ENCODE measurements at regions not wholly inside any gene's neighbourhood (a gene's known extent, or its start where the extent isn't known, plus 50 kb on each side); places are given as distances from the start of the nearest gene placed in this dataset.

GRCh38 chr1:177656598-177656997 is 313.3 kb downstream of the SEC16B start:
- Histone ChIP-seq H2AFZ (no peak overlapping the region), H3F3A (ENCODE audit: insufficient read depth, low read depth) (no peaks in the 10 kb centered on the region), H3K27me3 (ENCODE audit: insufficient read depth, low read depth) (no peaks in the 10 kb centered on the region), H3K9me3 (ENCODE audit: insufficient read depth, low read depth) (no peaks in the 10 kb centered on the region), H4K20me1 (ENCODE audit: insufficient read depth) (peaks cover 5% of the 10 kb centered on the region; the same call in 1 of the 2 replicates), H3K9me2 (ENCODE audit: insufficient read depth) (no peaks in the 10 kb centered on the region; the same call in 1 of the 2 replicates), H3K4me3 (no peak overlapping the region), H3K36me3 (ENCODE audit: low read depth) (no peaks in the 10 kb centered on the region), H3K4me2 (no peak overlapping the region), H3K79me2 (ENCODE audit: low read depth) (no peaks in the 10 kb centered on the region), H3K27ac (no peak overlapping the region), H3K4me1 (replicated peaks; ENCODE audit: insufficient read depth) (no peaks in the 10 kb centered on the region)
- no peak for DNase-seq
- no TSS peak for BruUV-seq (replicated peaks)
- intact Hi-C loops (cut with micrococcal nuclease; ENCODE audit: unreplicated experiment): no loop called here
- CTCF ChIA-PET: no interaction called here
- POLR2A ChIA-PET (ENCODE audit: unreplicated experiment): no interaction called here
- no peak for TF ChIP-seq EZH2 (IDR thresholded peaks at IDR 0.05; ENCODE audit: low read depth)
- TF ChIP-seq CTCF (conservative IDR thresholded peaks at IDR 0.05): no peak

DNA sequence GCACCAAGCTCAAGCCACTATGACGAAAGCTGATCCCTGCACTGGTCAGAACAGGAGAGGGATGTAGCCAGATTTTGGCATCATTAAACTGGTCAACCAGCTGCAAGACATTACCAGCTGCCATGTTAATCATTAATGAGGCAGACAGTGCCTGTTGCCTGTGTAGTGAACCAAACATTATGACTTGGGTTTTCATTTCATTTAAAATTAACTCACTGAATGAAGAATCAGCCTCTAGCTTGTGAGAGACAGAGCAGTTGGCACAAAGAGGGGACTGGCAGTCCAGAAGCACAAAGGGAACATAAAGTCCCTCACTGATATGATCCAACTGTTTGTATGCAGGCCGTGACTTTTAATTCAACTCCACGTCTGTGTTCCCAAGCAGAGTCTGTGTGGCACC is 318.9 kb downstream of the SEC16B start:
- no peak for TF ChIP-seq CTCF (conservative IDR thresholded peaks at IDR 0.05)
- no peak for TF ChIP-seq EZH2 (IDR thresholded peaks at IDR 0.05; ENCODE audit: low read depth)
- CTCF ChIA-PET: no interaction called here

GRCh38 chr1:177648731-177649265 is 321.1 kb downstream of the SEC16B start:
- BruUV-seq (replicated peaks): no TSS peak
- no peaks in the 10 kb centered on the region for H3K4me1 ChIP-seq (replicated peaks; ENCODE audit: insufficient read depth)
- H4K20me1 ChIP-seq (ENCODE audit: insufficient read depth): no peaks in the 10 kb centered on the region
- TF ChIP-seq EZH2 (IDR thresholded peaks at IDR 0.05; ENCODE audit: low read depth) (no peak), CTCF (conservative IDR thresholded peaks at IDR 0.05) (no peak)
- DNase-seq: no peak
- ChIA-PET POLR2A (ENCODE audit: unreplicated experiment) (no interaction called here), CTCF (no interaction called here)
- intact Hi-C loops (cut with micrococcal nuclease; ENCODE audit: unreplicated experiment): no loop called here
- H3K27me3 ChIP-seq (ENCODE audit: insufficient read depth, low read depth): no peaks in the 10 kb centered on the region
- no peak overlapping the region for H3K4me2 ChIP-seq
- no peak overlapping the region for H2AFZ ChIP-seq
- no peaks in the 10 kb centered on the region for H3F3A ChIP-seq (ENCODE audit: insufficient read depth, low read depth)
- no peaks in the 10 kb centered on the region for H3K36me3 ChIP-seq (ENCODE audit: low read depth)
- no peaks in the 10 kb centered on the region for H3K79me2 ChIP-seq (ENCODE audit: low read depth)
- H3K4me3 ChIP-seq: no peak overlapping the region
- H3K9me3 ChIP-seq (ENCODE audit: insufficient read depth, low read depth): no peaks in the 10 kb centered on the region
- H3K27ac ChIP-seq: no peak overlapping the region
- H3K9me2 ChIP-seq (ENCODE audit: insufficient read depth): no peaks in the 10 kb centered on the region

More for the DNA sequence above, 318.9 kb downstream of the SEC16B start:
- POLR2A ChIA-PET (ENCODE audit: unreplicated experiment): no interaction called here
- no peak for DNase-seq
- Histone ChIP-seq H3K4me3 (no peak overlapping the region), H3F3A (ENCODE audit: insufficient read depth, low read depth) (no peaks in the 10 kb centered on the region), H3K9me2 (ENCODE audit: insufficient read depth) (no peaks in the 10 kb centered on the region), H2AFZ (no peak overlapping the region), H3K4me2 (no peak overlapping the region), H3K79me2 (ENCODE audit: low read depth) (no peaks in the 10 kb centered on the region), H3K4me1 (replicated peaks; ENCODE audit: insufficient read depth) (no peaks in the 10 kb centered on the region), H4K20me1 (ENCODE audit: insufficient read depth) (no peaks in the 10 kb centered on the region), H3K9me3 (ENCODE audit: insufficient read depth, low read depth) (no peaks in the 10 kb centered on the region), H3K27ac (no peak overlapping the region), H3K27me3 (ENCODE audit: insufficient read depth, low read depth) (no peaks in the 10 kb centered on the region), H3K36me3 (ENCODE audit: low read depth) (no peaks in the 10 kb centered on the region)
- no TSS peak for BruUV-seq (replicated peaks)
- intact Hi-C loops (cut with micrococcal nuclease; ENCODE audit: unreplicated experiment): no loop called here

All from PC-9 (cell line).